ENCODE measurements at regions not wholly inside any gene's neighbourhood (a gene's known extent, or its start where the extent isn't known, plus 50 kb on each side); places are given as distances from the start of the nearest gene placed in this dataset.

DNA sequence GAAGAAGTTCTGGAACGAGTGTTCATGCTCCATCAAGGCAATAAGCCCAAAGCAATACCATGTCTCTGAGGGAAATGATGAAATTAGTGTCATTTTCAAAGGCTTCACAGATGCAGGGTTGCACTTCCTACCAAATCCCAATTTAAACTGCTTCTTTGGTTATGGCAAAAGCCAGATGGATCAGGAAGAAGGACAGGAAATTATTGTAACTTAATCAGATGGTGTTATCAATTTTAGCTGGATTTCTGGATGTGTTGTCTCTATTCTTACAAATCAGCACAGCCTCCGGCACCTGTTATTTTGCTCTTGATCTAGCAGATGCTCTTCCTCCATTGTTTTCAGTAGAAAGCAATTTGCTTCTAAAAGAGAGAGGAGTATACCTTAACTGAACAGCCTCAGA lies 693.4 kb downstream of the SOCS6 start:
- no peak for TF ChIP-seq EZH2 (IDR thresholded peaks at IDR 0.05; ENCODE audit: borderline replicate concordance)
- TF ChIP-seq EZH2phosphoT487 (IDR thresholded peaks at IDR 0.05; ENCODE audit: low read depth, severe bottlenecking, unreplicated experiment), result no peak
- TF ChIP-seq, protein P1, sequence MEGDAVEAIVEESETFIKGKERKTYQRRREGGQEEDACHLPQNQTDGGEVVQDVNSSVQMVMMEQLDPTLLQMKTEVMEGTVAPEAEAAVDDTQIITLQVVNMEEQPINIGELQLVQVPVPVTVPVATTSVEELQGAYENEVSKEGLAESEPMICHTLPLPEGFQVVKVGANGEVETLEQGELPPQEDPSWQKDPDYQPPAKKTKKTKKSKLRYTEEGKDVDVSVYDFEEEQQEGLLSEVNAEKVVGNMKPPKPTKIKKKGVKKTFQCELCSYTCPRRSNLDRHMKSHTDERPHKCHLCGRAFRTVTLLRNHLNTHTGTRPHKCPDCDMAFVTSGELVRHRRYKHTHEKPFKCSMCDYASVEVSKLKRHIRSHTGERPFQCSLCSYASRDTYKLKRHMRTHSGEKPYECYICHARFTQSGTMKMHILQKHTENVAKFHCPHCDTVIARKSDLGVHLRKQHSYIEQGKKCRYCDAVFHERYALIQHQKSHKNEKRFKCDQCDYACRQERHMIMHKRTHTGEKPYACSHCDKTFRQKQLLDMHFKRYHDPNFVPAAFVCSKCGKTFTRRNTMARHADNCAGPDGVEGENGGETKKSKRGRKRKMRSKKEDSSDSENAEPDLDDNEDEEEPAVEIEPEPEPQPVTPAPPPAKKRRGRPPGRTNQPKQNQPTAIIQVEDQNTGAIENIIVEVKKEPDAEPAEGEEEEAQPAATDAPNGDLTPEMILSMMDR (IDR thresholded peaks at IDR 0.05; ENCODE audit: poor library complexity), result no peak
- H3K27me3 ChIP-seq, result no peaks in the 10 kb centered on the region
- no peak overlapping the region for H2AFZ ChIP-seq
- no peaks in the 10 kb centered on the region for H3K79me2 ChIP-seq
- no peak overlapping the region for H3K4me2 ChIP-seq
- no peak overlapping the region for H3K27ac ChIP-seq
- WGBS (ENCODE audit: low lambda C conversion rate, missing lambda C conversion rate), result 77% methylated on average over 2 of the region's 2 CpGs
- H3K4me3 ChIP-seq, result no peak overlapping the region
- no peaks in the 10 kb centered on the region for H4K20me1 ChIP-seq (ENCODE audit: insufficient read depth, poor library complexity, severe bottlenecking)
- no peaks in the 10 kb centered on the region for H3K36me3 ChIP-seq (replicated peaks; ENCODE audit: insufficient read depth, low read depth)
- DNase-seq (ENCODE audit: low spot score), result no peak
- no peaks in the 10 kb centered on the region for H3K9me3 ChIP-seq (ENCODE audit: low read depth)
- no peaks in the 10 kb centered on the region for H3K9me2 ChIP-seq (replicated peaks; ENCODE audit: insufficient read depth)
- no peaks in the 10 kb centered on the region for H3K4me1 ChIP-seq (ENCODE audit: insufficient read depth)

DNA sequence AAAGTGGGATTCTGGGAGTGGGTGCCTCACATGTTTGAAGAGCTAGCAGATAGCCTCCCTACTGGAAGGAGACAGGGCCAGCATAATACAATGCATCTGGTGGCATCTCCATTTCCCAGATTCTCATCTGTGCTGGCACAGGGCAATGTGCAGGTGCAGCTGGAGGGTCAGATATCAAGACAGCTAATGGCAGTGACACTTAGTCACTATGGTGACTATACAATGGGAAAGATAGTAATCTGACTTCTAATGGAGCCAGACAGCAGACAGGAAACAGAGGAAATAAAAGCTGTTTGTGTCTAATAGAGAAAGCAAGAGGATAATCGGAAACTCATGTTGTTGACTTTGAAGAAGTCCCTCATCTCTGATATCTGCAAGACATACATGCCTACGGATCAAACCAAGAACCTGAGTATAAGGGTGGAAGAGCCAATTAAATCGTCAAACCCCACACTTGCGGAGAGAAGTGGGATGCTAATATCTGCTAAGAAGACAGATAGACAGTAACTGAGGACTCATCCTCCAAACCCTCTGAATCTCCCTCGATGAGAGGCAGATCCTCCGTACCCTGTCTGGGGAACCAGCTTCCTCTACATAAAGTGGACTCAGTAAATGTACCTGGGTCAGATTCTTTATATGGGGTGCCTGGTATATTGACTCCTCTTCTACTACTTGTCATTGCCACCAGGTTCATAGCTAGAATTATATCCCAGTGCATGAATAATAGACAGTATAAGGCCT lies 692.7 kb downstream of the SOCS6 start:
- Histone ChIP-seq H2AFZ (no peak overlapping the region), H3K9me2 (replicated peaks; ENCODE audit: insufficient read depth) (no peaks in the 10 kb centered on the region), H3K36me3 (replicated peaks; ENCODE audit: insufficient read depth, low read depth) (no peaks in the 10 kb centered on the region), H3K4me2 (no peak overlapping the region), H3K27ac (no peak overlapping the region), H3K9me3 (ENCODE audit: low read depth) (no peaks in the 10 kb centered on the region), H3K79me2 (no peaks in the 10 kb centered on the region), H3K4me1 (ENCODE audit: insufficient read depth) (no peaks in the 10 kb centered on the region), H4K20me1 (ENCODE audit: insufficient read depth, poor library complexity, severe bottlenecking) (no peaks in the 10 kb centered on the region), H3K4me3 (no peak overlapping the region), H3K27me3 (no peaks in the 10 kb centered on the region)
- no peak for DNase-seq (ENCODE audit: low spot score)
- WGBS (ENCODE audit: low lambda C conversion rate, missing lambda C conversion rate), result 76% methylated on average over 6 of the region's 6 CpGs
- TF ChIP-seq, protein P1 (IDR thresholded peaks at IDR 0.05; ENCODE audit: poor library complexity), result no peak
- TF ChIP-seq EZH2 (IDR thresholded peaks at IDR 0.05; ENCODE audit: borderline replicate concordance), result no peak

DNA sequence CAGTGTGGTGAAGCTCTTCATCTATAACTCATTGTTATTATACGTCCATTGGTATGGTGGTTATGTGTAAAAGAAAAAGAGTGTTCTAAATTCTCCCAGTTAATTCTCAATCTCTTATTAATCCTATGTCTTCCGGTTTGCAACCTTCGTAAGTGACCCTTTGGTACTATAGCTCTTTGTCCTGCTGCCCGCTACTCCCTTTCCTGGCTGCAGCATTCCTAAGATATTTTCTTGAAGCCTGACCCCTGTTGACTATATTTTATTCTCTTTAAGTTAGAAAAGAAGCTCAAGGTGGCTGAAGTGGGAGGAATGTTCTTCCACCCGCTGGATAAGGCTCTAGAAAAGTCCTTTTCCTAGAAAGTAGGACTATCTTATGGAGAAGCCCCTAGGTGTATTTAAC lies 684.8 kb downstream of the SOCS6 start:
- 52% methylated on average over 5 of the region's 5 CpGs for WGBS (ENCODE audit: low lambda C conversion rate, missing lambda C conversion rate)
- DNase-seq (ENCODE audit: low spot score), result no peak
- H3K79me2 ChIP-seq, result no peaks in the 10 kb centered on the region

More for the DNA sequence above, 684.8 kb downstream of the SOCS6 start:
- Histone ChIP-seq H3K4me2 (no peak overlapping the region), H4K20me1 (ENCODE audit: insufficient read depth, poor library complexity, severe bottlenecking) (no peaks in the 10 kb centered on the region), H3K9me3 (ENCODE audit: low read depth) (no peaks in the 10 kb centered on the region), H3K4me1 (ENCODE audit: insufficient read depth) (no peaks in the 10 kb centered on the region), H3K36me3 (replicated peaks; ENCODE audit: insufficient read depth, low read depth) (no peaks in the 10 kb centered on the region), H3K27ac (no peak overlapping the region), H3K27me3 (no peaks in the 10 kb centered on the region), H3K4me3 (no peak overlapping the region), H3K9me2 (replicated peaks; ENCODE audit: insufficient read depth) (no peaks in the 10 kb centered on the region), H2AFZ (no peak overlapping the region)
- TF ChIP-seq EZH2phosphoT487 (IDR thresholded peaks at IDR 0.05; ENCODE audit: low read depth, severe bottlenecking, unreplicated experiment) (no peak), EZH2 (IDR thresholded peaks at IDR 0.05; ENCODE audit: borderline replicate concordance) (no peak)
- TF ChIP-seq, protein P1 (IDR thresholded peaks at IDR 0.05; ENCODE audit: poor library complexity), result no peak
